ENCODE measurements at regions not wholly inside any gene's neighbourhood (a gene's known extent, or its start where the extent isn't known, plus 50 kb on each side); places are given as distances from the start of the nearest gene placed in this dataset.

- no peak for TF ChIP-seq CTCF (IDR thresholded peaks at IDR 0.05; ENCODE audit: insufficient read depth, low read length, poor library complexity, severe bottlenecking)
- no peak for TF ChIP-seq EZH2phosphoT487 (conservative IDR thresholded peaks at IDR 0.05; ENCODE audit: low read length)
Measured at GRCh38 chr1:38488162-38488898, 371.2 kb downstream of the RRAGC start.
